Kidney tubule cell (primary cell): ENCODE measurements at regions not wholly inside any gene's neighbourhood (a gene's known extent, or its start where the extent isn't known, plus 50 kb on each side); places are given as distances from the start of the nearest gene placed in this dataset.
"Not testable (repeated sequence)": the region's sequence is repeated elsewhere in the genome, so short reads cannot be mapped to it uniquely, and the experiment has no call there.

Experiments used
- DNase-seq: peaks from one replicate; pipeline ENCODE4 v3.0.0-alpha.2; 2018; ENCODE audit warnings: low spot score

GRCh38 chr10:131020775-131021174 is 290.7 kb downstream of the TCERG1L start:
- no peak for DNase-seq

DNA sequence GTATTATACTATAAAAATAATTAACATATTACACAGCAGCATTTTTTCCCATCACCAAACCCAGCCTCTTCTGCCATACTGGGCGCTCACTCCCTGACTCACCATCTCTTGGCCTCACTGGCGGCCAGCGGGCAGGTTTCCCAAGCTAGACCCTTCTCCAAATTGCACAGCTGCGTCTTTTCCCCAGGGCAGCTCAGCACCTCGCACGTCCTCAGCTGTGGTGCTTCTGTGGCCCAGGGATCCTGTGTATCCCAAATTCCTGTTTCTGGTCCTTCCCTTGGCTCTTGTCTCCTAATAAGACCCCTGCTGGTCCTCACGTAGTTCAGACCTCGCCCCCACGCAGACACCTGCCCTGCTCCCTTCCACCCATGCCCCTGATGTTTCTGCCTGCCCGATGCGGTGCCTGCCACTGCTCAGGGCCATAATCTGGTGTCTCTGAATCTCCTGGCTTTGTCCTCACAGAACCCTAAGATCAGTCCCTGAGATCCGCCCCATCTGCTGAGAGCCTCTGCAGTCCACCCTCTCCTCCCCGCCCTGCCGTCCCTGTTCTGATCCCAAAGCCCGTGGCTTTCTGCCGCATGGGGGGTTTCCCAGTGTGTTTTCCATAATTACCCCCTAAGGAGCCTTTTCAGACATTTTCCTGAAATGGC is 290.1 kb downstream of the TCERG1L start:
- no peak for DNase-seq

GRCh38 chr10:131021969-131022368 is 289.6 kb downstream of the TCERG1L start:
- DNase-seq = no peak

- no peak for DNase-seq
Observed at GRCh38 chr10:131022369-131022768, 289.2 kb downstream of the TCERG1L start.

DNA sequence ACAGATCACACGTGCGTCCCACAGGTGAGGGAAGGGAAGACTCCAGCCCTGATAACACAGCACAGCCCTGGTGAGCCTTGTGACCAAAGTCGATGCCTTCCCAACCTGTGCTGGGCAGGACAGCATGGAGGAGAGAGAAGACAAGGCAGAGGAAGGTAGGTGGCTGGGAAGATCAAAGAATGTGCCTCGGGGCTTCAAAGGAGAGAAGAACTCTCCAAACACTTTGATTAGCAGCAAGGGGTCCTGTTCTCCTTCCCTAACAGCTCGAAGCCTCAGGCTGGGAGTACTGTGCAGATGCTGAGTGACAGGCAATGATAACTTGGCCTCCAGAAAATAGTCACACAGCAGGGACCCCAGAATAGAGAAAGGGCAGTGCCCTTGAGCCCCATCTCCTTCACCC is 288.5 kb downstream of the TCERG1L start:
- no peak for DNase-seq

- no peak for DNase-seq
Observed at GRCh38 chr10:131024259-131025131, 287.0 kb downstream of the TCERG1L start.

DNA sequence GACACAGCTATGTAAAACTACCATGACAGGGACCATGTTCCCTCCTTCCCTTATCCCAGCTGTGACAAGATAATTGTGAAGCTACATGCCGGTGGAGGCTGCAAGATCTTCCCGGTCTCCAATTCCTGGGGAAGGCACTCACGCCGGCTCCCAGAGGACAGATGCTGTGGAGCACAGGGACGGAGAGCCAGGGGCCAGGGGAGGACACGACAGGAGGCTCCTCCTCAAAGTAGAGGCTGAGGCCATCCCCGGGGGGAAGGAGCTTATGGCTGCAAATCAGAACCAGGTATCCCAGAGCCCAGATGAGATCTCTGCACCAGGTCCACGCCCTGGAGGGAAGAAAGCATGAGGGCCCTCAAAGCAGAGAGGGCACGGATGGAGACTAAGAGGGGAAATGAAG is 286.2 kb downstream of the TCERG1L start:
- DNase-seq = no peak

GRCh38 chr10:131027256-131027655 is 284.3 kb downstream of the TCERG1L start:
- no peak for DNase-seq

GRCh38 chr10:131031346-131031745 is 280.2 kb downstream of the TCERG1L start:
- DNase-seq = no peak

GRCh38 chr10:131032329-131033165 is 279.0 kb downstream of the TCERG1L start:
- no peak for DNase-seq

DNA sequence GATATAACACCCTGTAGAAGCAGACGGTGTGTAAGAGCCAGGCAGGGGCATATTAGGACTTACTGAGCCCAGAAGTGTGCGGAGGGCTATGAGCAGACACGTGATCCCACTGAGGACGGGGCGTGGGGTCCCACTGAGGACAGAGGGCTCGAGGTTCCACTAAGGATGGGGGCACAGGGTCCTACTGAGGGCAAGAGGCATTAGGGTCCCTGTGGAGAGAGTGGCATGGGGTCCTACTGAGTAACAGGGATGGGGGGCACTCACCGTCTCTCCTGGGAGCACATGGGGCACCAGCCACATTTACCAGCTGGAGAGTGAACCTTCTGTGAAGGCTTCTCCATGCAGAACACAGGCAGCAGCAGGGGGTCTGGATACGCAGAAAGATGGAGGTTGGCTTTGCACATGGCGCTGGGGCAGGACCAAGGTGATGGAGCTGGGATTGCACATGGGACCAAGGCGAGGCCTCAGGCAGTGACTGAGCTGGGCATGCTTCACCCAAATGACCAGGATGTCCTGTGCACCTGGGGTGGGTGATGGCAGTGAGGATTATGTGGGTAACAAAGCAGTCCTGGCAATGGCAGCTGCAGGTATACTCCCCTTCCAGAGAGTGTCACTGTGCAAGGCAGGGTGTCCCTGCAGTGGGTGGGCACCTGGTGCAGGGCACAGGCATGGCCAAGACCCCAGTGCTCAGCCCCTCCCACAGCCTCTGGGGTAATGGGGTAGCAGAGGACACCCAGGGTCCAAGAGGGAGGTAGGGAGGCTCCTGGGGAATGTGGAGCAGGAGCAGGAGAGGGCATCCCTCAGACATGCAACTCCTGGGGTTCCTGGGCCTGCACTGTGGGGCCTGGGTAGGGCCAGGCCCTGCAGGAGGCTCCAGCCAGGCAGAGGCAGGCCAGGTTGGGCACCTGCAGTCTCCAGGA is 278.1 kb downstream of the TCERG1L start:
- no peak for DNase-seq

DNA sequence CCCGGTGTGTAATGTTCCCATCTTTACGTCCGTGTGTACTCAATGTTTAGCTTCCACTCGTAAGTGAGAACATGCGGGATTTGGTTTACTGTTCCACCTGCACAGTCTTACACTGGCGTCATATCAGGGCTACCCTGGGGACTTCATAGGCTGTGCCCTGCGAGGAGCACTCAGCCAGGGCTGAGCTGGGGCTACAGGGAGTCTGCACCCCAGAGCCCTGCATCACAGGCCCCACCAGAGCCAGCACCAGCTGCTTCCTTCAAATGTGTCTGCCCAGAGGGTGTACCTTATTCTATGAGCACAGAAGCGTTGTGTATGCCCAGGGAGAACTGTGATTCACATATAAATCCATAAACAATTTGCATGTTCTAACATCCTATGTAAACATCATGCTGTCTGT is 277.1 kb downstream of the TCERG1L start:
- DNase-seq = no peak

- DNase-seq = peak; percentile 52
Observed at GRCh38 chr10:131035779-131036178, 275.7 kb downstream of the TCERG1L start.

DNA sequence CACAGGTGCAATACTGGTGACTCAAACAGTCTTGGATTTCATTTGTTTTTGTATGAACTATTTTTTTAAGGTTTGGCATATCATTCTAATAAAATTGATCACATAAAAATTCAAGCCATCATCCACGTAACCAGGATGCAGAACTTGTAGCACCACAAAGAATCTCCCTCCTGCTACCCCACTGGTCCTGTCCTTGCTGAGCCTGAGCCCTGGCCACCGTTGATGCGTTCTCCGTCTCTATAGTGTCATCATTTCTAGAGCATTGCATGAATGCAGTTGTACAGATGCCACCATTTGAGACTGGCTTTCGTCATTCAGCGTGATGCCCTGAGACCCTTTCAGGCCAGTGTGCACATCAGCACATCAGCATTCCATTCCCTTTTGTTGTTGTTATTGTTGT is 273.5 kb downstream of the TCERG1L start:
- DNase-seq = no peak

- DNase-seq = no peak
Observed at GRCh38 chr10:131041031-131041430, 270.5 kb downstream of the TCERG1L start.

DNA sequence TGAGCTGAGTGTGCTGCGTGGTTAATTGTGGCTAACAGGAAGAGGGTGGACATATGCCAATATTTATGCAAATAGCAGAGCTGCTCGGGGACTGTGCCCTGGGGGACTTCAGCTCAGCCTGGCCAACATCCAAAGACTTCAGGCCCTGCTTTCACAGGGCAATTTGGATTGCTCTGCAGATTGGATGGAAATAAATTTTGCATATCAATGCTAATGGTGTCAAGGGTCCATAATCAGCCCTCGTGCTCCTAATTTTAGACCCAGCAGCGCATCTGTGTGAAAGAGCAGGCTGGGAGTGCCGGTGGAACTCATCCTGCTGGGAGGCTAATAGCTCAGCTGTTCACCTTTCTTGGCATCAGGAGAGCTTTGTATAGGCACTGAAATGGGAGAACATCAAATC is 270.1 kb downstream of the TCERG1L start:
- DNase-seq = no peak

GRCh38 chr10:131042015-131042414 is 269.5 kb downstream of the TCERG1L start:
- not testable (repeated sequence) for DNase-seq
